OCI-LY7 (cell line): ENCODE measurements at regions not wholly inside any gene's neighbourhood (a gene's known extent, or its start where the extent isn't known, plus 50 kb on each side); places are given as distances from the start of the nearest gene placed in this dataset.
"Not testable (repeated sequence)": the region's sequence is repeated elsewhere in the genome, so short reads cannot be mapped to it uniquely, and the experiment has no call there.

Experiments used
- CTCF ChIP-seq: fragments of 200-600 bp; sonication (generic); conservative IDR thresholded peaks from 2 replicates; pipeline ENCODE4 v1.5.1; 2014; ENCODE audit warnings: mild to moderate bottlenecking, antibody characterized with exemption, low read length, moderate library complexity, mixed read lengths
- EZH2phosphoT487 ChIP-seq: fragments of 200-600 bp; sonication (generic); IDR thresholded peaks from 2 replicates; pipeline ENCODE4 v1.6.1; 2018; ENCODE audit warnings: low read depth, borderline replicate concordance, mild to moderate bottlenecking, mixed run types, antibody characterized with exemption, low read length, moderate library complexity, mixed read lengths

GRCh38 chr10:111649080-111649479 is 534.5 kb downstream of the GPAM start:
- TF ChIP-seq CTCF, EZH2phosphoT487: not testable (repeated sequence)
